Thoracic aorta (tissue), 2 donors: ENCODE measurements at regions not wholly inside any gene's neighbourhood (a gene's known extent, or its start where the extent isn't known, plus 50 kb on each side); places are given as distances from the start of the nearest gene placed in this dataset.

ENCODE experiments used
- ATAC-seq: fragments of 150-250 bp; one replicate; pipeline ENCODE4 v1.8.0; 2017; ENCODE audit warnings: low read depth; ENCODE audit not compliant: insufficient number of reproducible peaks, low FRiP score
- DNase-seq: peaks from one replicate; pipeline ENCODE4 v3.0.0-alpha.2; 2020; ENCODE audit warnings: low spot score
- H3K27ac ChIP-seq, 2 donors: fragments of 200-600 bp; sonication (generic); 1 replicate in 1 of 2; 2 replicates in 1 of 2; pipeline ENCODE4 v1.5.1; 2016; ENCODE audit warnings: mild to moderate bottlenecking in 2 of 2, moderate library complexity in 2 of 2
- H3K27me3 ChIP-seq: fragments of 200-600 bp; sonication (generic); replicated peaks from 2 replicates; pipeline ENCODE4 v1.6.0; 2016; ENCODE audit warnings: mild to moderate bottlenecking; ENCODE audit not compliant: insufficient read depth
- H3K36me3 ChIP-seq: fragments of 200-600 bp; sonication (generic); one replicate; pipeline ENCODE4 v1.5.1; 2016
- H3K4me1 ChIP-seq, 2 donors: fragments of 200-600 bp; sonication (generic); 1 replicate in 1 of 2; 2 replicates in 1 of 2; pipeline versions ENCODE4 v1.5.1 to v1.6.0; 2016; ENCODE audit warnings: low read depth in 2 of 2, mild to moderate bottlenecking in 1 of 2; ENCODE audit not compliant: control insufficient read depth in 1 of 2
- H3K4me3 ChIP-seq: fragments of 200-600 bp; sonication (generic); 2 replicates; pipeline ENCODE4 v1.5.1; 2016; ENCODE audit warnings: mild to moderate bottlenecking
- H3K9me3 ChIP-seq: fragments of 200-600 bp; sonication (generic); 2 replicates; pipeline ENCODE4 v1.5.1; 2016
- CTCF ChIP-seq: fragments of 200-600 bp; sonication (generic); IDR thresholded peaks from one replicate; pipeline ENCODE4 v1.5.1; 2019; ENCODE audit warnings: antibody characterized with exemption

- Histone ChIP-seq H3K27ac (no peak overlapping the region), H3K4me1 (no peaks in the 10 kb centered on the region), H3K36me3 (no peaks in the 10 kb centered on the region), H3K4me3 (no peak overlapping the region), H3K27me3 (no peaks in the 10 kb centered on the region), H3K9me3 (no peaks in the 10 kb centered on the region)
- no peak for TF ChIP-seq CTCF
- ATAC-seq (no peak), DNase-seq (no peak)
These were observed 2149.4 kb upstream of the ACO1 start for GRCh38 chr9:30235068-30235467.

GRCh38 chr9:30235564-30235963 is 2148.9 kb upstream of the ACO1 start:
- Histone ChIP-seq H3K9me3 (no peaks in the 10 kb centered on the region), H3K36me3 (no peaks in the 10 kb centered on the region), H3K4me3 (no peak overlapping the region), H3K27ac (no peak overlapping the region), H3K4me1 (no peaks in the 10 kb centered on the region), H3K27me3 (no peaks in the 10 kb centered on the region)
- no peak for TF ChIP-seq CTCF
- ATAC-seq, result no peak
- no peak for DNase-seq

- Histone ChIP-seq H3K4me3 (no peak overlapping the region), H3K9me3 (no peaks in the 10 kb centered on the region), H3K27ac (no peak overlapping the region), H3K27me3 (no peaks in the 10 kb centered on the region), H3K4me1 (no peaks in the 10 kb centered on the region), H3K36me3 (no peaks in the 10 kb centered on the region)
- ATAC-seq (no peak), DNase-seq (no peak)
- TF ChIP-seq CTCF, result no peak
These were observed 2144.6 kb upstream of the ACO1 start for GRCh38 chr9:30239878-30240277.

GRCh38 chr9:30243467-30243866 is 2141.0 kb upstream of the ACO1 start:
- TF ChIP-seq CTCF, result no peak
- Histone ChIP-seq H3K9me3 (no peaks in the 10 kb centered on the region), H3K4me1 (no peaks in the 10 kb centered on the region), H3K36me3 (no peaks in the 10 kb centered on the region), H3K27ac (no peak overlapping the region), H3K4me3 (no peak overlapping the region), H3K27me3 (no peaks in the 10 kb centered on the region)
- DNase-seq (no peak), ATAC-seq (no peak)

GRCh38 chr9:30244877-30245276 is 2139.6 kb upstream of the ACO1 start:
- Histone ChIP-seq H3K4me1 (no peaks in the 10 kb centered on the region), H3K27me3 (no peaks in the 10 kb centered on the region), H3K4me3 (no peak overlapping the region), H3K27ac (no peak overlapping the region), H3K9me3 (no peaks in the 10 kb centered on the region), H3K36me3 (no peaks in the 10 kb centered on the region)
- ATAC-seq (no peak), DNase-seq (no peak)
- TF ChIP-seq CTCF, result no peak
